ENCODE measurements at regions not wholly inside any gene's neighbourhood (a gene's known extent, or its start where the extent isn't known, plus 50 kb on each side); places are given as distances from the start of the nearest gene placed in this dataset.

DNA sequence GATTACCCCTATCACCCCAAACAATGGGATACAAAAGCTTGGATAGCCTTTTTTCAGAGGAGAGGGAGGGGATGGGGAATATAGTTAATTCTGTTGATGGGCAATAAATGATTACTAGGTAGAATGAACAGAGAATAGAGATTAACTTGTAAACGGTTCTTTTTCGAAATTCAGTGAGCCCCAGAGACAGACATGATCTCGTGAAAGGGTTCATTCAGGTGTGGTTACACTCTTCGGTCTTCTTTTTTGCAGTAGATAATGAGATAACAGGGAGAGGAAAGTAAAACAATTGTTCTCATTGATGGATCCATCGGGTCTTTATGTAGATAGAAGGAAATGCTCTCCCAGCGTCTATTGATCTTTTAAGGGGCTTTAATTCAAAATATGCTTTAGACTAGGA lies 69.3 kb upstream of the RASSF8 start:
- TF ChIP-seq, protein P1, sequence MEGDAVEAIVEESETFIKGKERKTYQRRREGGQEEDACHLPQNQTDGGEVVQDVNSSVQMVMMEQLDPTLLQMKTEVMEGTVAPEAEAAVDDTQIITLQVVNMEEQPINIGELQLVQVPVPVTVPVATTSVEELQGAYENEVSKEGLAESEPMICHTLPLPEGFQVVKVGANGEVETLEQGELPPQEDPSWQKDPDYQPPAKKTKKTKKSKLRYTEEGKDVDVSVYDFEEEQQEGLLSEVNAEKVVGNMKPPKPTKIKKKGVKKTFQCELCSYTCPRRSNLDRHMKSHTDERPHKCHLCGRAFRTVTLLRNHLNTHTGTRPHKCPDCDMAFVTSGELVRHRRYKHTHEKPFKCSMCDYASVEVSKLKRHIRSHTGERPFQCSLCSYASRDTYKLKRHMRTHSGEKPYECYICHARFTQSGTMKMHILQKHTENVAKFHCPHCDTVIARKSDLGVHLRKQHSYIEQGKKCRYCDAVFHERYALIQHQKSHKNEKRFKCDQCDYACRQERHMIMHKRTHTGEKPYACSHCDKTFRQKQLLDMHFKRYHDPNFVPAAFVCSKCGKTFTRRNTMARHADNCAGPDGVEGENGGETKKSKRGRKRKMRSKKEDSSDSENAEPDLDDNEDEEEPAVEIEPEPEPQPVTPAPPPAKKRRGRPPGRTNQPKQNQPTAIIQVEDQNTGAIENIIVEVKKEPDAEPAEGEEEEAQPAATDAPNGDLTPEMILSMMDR (IDR thresholded peaks at IDR 0.05) = no peak
- TF ChIP-seq EZH2phosphoT487 (IDR thresholded peaks at IDR 0.05) (peak; percentile 77), EZH2 (IDR thresholded peaks at IDR 0.05) (no peak)

Data from neural progenitor cell (in vitro differentiated cells).